ENCODE measurements at regions not wholly inside any gene's neighbourhood (a gene's known extent, or its start where the extent isn't known, plus 50 kb on each side); places are given as distances from the start of the nearest gene placed in this dataset.

GRCh38 chr14:97293659-97294058 is 496.5 kb downstream of the VRK1 start:
- peaks cover 7% of the 10 kb centered on the region for H3K4me1 Mint-ChIP-seq (ENCODE audit: low read depth, unreplicated experiment)
- no peak overlapping the region for H3K4me3 Mint-ChIP-seq (ENCODE audit: unreplicated experiment)
- peaks cover 12% of the 10 kb centered on the region for H3K27me3 Mint-ChIP-seq (ENCODE audit: low read depth, unreplicated experiment)
- Histone ChIP-seq H3K4me1 (ENCODE audit: insufficient read depth, low read length) (no peaks in the 10 kb centered on the region), H3K36me3 (ENCODE audit: insufficient read depth, low read length) (no peaks in the 10 kb centered on the region), H3K27me3 (ENCODE audit: insufficient read depth, low read length) (peaks cover 20% of the 10 kb centered on the region), H3K9me3 (ENCODE audit: insufficient read depth, low read depth, low read length) (no peaks in the 10 kb centered on the region), H2AFZ (ENCODE audit: low read depth, low read length) (no peak overlapping the region), H3K27ac (ENCODE audit: low read depth, low read length) (no peak overlapping the region), H3K4me3 (ENCODE audit: insufficient read depth, low read depth, low read length) (no peak overlapping the region), H3K79me2 (ENCODE audit: insufficient read depth, low read length) (no peaks in the 10 kb centered on the region), H4K20me1 (ENCODE audit: insufficient read depth, low read length) (no peaks in the 10 kb centered on the region), H3K4me2 (ENCODE audit: low read length) (no peak overlapping the region), H3K9ac (ENCODE audit: low read length) (no peak overlapping the region)
- TF ChIP-seq EZH2 (IDR thresholded peaks at IDR 0.05; ENCODE audit: insufficient read depth, low read length) (no peak), CTCF (IDR thresholded peaks at IDR 0.05; ENCODE audit: insufficient read depth, low read depth, low read length) (no peak)
- FAIRE-seq (no peak), DNase-seq (ENCODE audit: low read depth) (no peak)
- H3K9me3 Mint-ChIP-seq (ENCODE audit: unreplicated experiment) = peaks cover 1% of the 10 kb centered on the region
- H3K27ac Mint-ChIP-seq (ENCODE audit: unreplicated experiment) = no peak overlapping the region
- H3K36me3 Mint-ChIP-seq (ENCODE audit: low read depth, unreplicated experiment) = no peaks in the 10 kb centered on the region

- Histone ChIP-seq H3K27me3 (ENCODE audit: insufficient read depth, low read length) (peaks cover 17% of the 10 kb centered on the region), H3K27ac (ENCODE audit: low read depth, low read length) (no peak overlapping the region), H3K9me3 (ENCODE audit: insufficient read depth, low read depth, low read length) (no peaks in the 10 kb centered on the region), H2AFZ (ENCODE audit: low read depth, low read length) (no peak overlapping the region), H3K4me2 (ENCODE audit: low read length) (no peak overlapping the region), H3K36me3 (ENCODE audit: insufficient read depth, low read length) (no peaks in the 10 kb centered on the region), H3K79me2 (ENCODE audit: insufficient read depth, low read length) (no peaks in the 10 kb centered on the region), H3K9ac (ENCODE audit: low read length) (no peak overlapping the region), H3K4me1 (ENCODE audit: insufficient read depth, low read length) (no peaks in the 10 kb centered on the region), H4K20me1 (ENCODE audit: insufficient read depth, low read length) (no peaks in the 10 kb centered on the region), H3K4me3 (ENCODE audit: insufficient read depth, low read depth, low read length) (no peak overlapping the region)
- DNase-seq (ENCODE audit: low read depth) (no peak), FAIRE-seq (no peak)
- peaks cover 7% of the 10 kb centered on the region for H3K4me1 Mint-ChIP-seq (ENCODE audit: low read depth, unreplicated experiment)
- peaks cover 20% of the 10 kb centered on the region for H3K27me3 Mint-ChIP-seq (ENCODE audit: low read depth, unreplicated experiment)
- TF ChIP-seq EZH2 (IDR thresholded peaks at IDR 0.05; ENCODE audit: insufficient read depth, low read length) (no peak), CTCF (IDR thresholded peaks at IDR 0.05; ENCODE audit: insufficient read depth, low read depth, low read length) (no peak)
- no peak overlapping the region for H3K27ac Mint-ChIP-seq (ENCODE audit: unreplicated experiment)
- H3K36me3 Mint-ChIP-seq (ENCODE audit: low read depth, unreplicated experiment) = no peaks in the 10 kb centered on the region
- H3K4me3 Mint-ChIP-seq (ENCODE audit: unreplicated experiment) = no peak overlapping the region
- no peaks in the 10 kb centered on the region for H3K9me3 Mint-ChIP-seq (ENCODE audit: unreplicated experiment)
These were observed 498.0 kb downstream of the VRK1 start for GRCh38 chr14:97295108-97295710.

- no peaks in the 10 kb centered on the region for H4K20me1 ChIP-seq (ENCODE audit: insufficient read depth, low read length)
- TF ChIP-seq CTCF (IDR thresholded peaks at IDR 0.05; ENCODE audit: insufficient read depth, low read depth, low read length) (no peak), EZH2 (IDR thresholded peaks at IDR 0.05; ENCODE audit: insufficient read depth, low read length) (no peak)
- no peaks in the 10 kb centered on the region for H3K9me3 Mint-ChIP-seq (ENCODE audit: unreplicated experiment)
- H3K4me3 ChIP-seq (ENCODE audit: insufficient read depth, low read depth, low read length) = no peak overlapping the region
- H3K27ac Mint-ChIP-seq (ENCODE audit: unreplicated experiment) = no peak overlapping the region
- no peak overlapping the region for H2AFZ ChIP-seq (ENCODE audit: low read depth, low read length)
- DNase-seq (ENCODE audit: low read depth) = no peak
- no peak for FAIRE-seq
- H3K9me3 ChIP-seq (ENCODE audit: insufficient read depth, low read depth, low read length) = no peaks in the 10 kb centered on the region
- H3K27me3 ChIP-seq (ENCODE audit: insufficient read depth, low read length) = peaks cover 17% of the 10 kb centered on the region
- H3K4me1 ChIP-seq (ENCODE audit: insufficient read depth, low read length) = no peaks in the 10 kb centered on the region
- H3K4me1 Mint-ChIP-seq (ENCODE audit: low read depth, unreplicated experiment) = peaks cover 5% of the 10 kb centered on the region
- no peak overlapping the region for H3K4me2 ChIP-seq (ENCODE audit: low read length)
- no peak overlapping the region for H3K27ac ChIP-seq (ENCODE audit: low read depth, low read length)
- no peaks in the 10 kb centered on the region for H3K36me3 ChIP-seq (ENCODE audit: insufficient read depth, low read length)
- H3K79me2 ChIP-seq (ENCODE audit: insufficient read depth, low read length) = no peaks in the 10 kb centered on the region
- no peak overlapping the region for H3K4me3 Mint-ChIP-seq (ENCODE audit: unreplicated experiment)
- no peak overlapping the region for H3K9ac ChIP-seq (ENCODE audit: low read length)
- peaks cover 26% of the 10 kb centered on the region for H3K27me3 Mint-ChIP-seq (ENCODE audit: low read depth, unreplicated experiment)
- H3K36me3 Mint-ChIP-seq (ENCODE audit: low read depth, unreplicated experiment) = no peaks in the 10 kb centered on the region
These were observed 499.0 kb downstream of the VRK1 start for GRCh38 chr14:97296176-97296575.

All from astrocyte (in vitro differentiated cells and primary cell).